CD14-positive monocyte (primary cell): ENCODE measurements at regions not wholly inside any gene's neighbourhood (a gene's known extent, or its start where the extent isn't known, plus 50 kb on each side); places are given as distances from the start of the nearest gene placed in this dataset.
"Not testable (repeated sequence)": the region's sequence is repeated elsewhere in the genome, so short reads cannot be mapped to it uniquely, and the experiment has no call there.

Source experiments
- DNase-seq, 3 donors: peaks; one replicate each; pipeline ENCODE4 v3.0.0-alpha.2; 2011 to 2022
- H2AFZ ChIP-seq: 2 replicates; pipeline ENCODE4 v1.6.0; 2012; ENCODE audit warnings: mild to moderate bottlenecking, low read depth, low read length, inconsistent platforms; ENCODE audit not compliant: insufficient read depth, poor library complexity, severe bottlenecking
- H3K27ac ChIP-seq, 2 donors: 1 replicate in 1 of 2; 2 replicates in 1 of 2; pipeline ENCODE4 v1.5.1; 2012 to 2013; ENCODE audit warnings: low read length in 2 of 2, control low read depth in 1 of 2, inconsistent platforms in 1 of 2, low read depth in 1 of 2, mild to moderate bottlenecking in 1 of 2
- H3K27me3 ChIP-seq, 2 donors: one replicate each; pipeline versions ENCODE4 v1.6.0 to v1.6.1; 2011 to 2013; ENCODE audit warnings: low read length in 2 of 2; ENCODE audit not compliant: control insufficient read depth in 2 of 2, insufficient read depth in 2 of 2
- H3K36me3 ChIP-seq, 2 donors: replicated peaks in 1 of 2; 1 replicate in 1 of 2; 2 replicates in 1 of 2; pipeline versions ENCODE4 v1.5.1 to v1.6.1; 2012 to 2013; ENCODE audit warnings: low read length in 2 of 2, control low read depth in 1 of 2, inconsistent platforms in 1 of 2, mild to moderate bottlenecking in 1 of 2; ENCODE audit not compliant: insufficient read depth in 2 of 2, control insufficient read depth in 1 of 2
- H3K4me1 ChIP-seq, 2 donors: 1 replicate in 1 of 2; 2 replicates in 1 of 2; pipeline versions ENCODE4 v1.5.1 to v1.6.1; 2012 to 2013; ENCODE audit warnings: low read length in 2 of 2, control low read depth in 1 of 2, inconsistent platforms in 1 of 2, mild to moderate bottlenecking in 1 of 2, moderate library complexity in 1 of 2; ENCODE audit not compliant: insufficient read depth in 2 of 2, control insufficient read depth in 1 of 2
- H3K4me2 ChIP-seq: replicated peaks from 2 replicates; pipeline ENCODE3; 2012; ENCODE audit warnings: low read length, moderate library complexity, mild to moderate bottlenecking; ENCODE audit not compliant: poor library complexity, severe bottlenecking; ENCODE audit errors: extremely low read depth
- H3K4me3 ChIP-seq, 3 experiments: fragments of 200-600 bp in 1 of 3; sonication (generic) in 1 of 3; replicated peaks in 1 of 3; 1 replicate in 2 of 3; 2 replicates in 1 of 3; pipeline ENCODE4 v1.5.1; 2011 to 2013; ENCODE audit warnings: low read length in 3 of 3, mild to moderate bottlenecking in 3 of 3, control low read depth in 2 of 3, low read depth in 2 of 3, inconsistent platforms in 1 of 3, moderate library complexity in 1 of 3
- H3K79me2 ChIP-seq: 2 replicates; pipeline ENCODE4 v1.6.0; 2012; ENCODE audit warnings: mild to moderate bottlenecking, control low read depth, inconsistent platforms, low read length, moderate library complexity; ENCODE audit not compliant: insufficient read depth
- H3K9ac ChIP-seq: 2 replicates; pipeline ENCODE4 v1.6.0; 2017; ENCODE audit warnings: low read length, mild to moderate bottlenecking; ENCODE audit not compliant: insufficient read depth, poor library complexity, severe bottlenecking
- H3K9me3 ChIP-seq, 2 donors: replicated peaks in 1 of 2; 1 replicate in 1 of 2; 2 replicates in 1 of 2; pipeline versions ENCODE4 v1.5.1 to v1.6.1; 2012 to 2013; ENCODE audit warnings: low read length in 2 of 2, control low read depth in 1 of 2; ENCODE audit not compliant: control insufficient read depth in 1 of 2, insufficient read depth in 1 of 2
- H4K20me1 ChIP-seq: 2 replicates; pipeline ENCODE4 v1.6.0; 2012; ENCODE audit warnings: mild to moderate bottlenecking, low read length, control low read depth, moderate library complexity; ENCODE audit not compliant: insufficient read depth
- H3K27ac Mint-ChIP-seq, 7 donors: one replicate each; pipeline ENCODE4 v1.8.0; 2020; ENCODE audit warnings: mild to moderate bottlenecking in 7 of 7, mixed read lengths in 7 of 7, moderate library complexity in 6 of 7, inconsistent platforms in 2 of 7
- H3K27me3 Mint-ChIP-seq, 3 donors: one replicate each; pipeline ENCODE4 v1.8.0; 2021 to 2022; ENCODE audit warnings: low read depth in 3 of 3, mild to moderate bottlenecking in 3 of 3, mixed read lengths in 3 of 3, moderate library complexity in 3 of 3, inconsistent platforms in 1 of 3
- H3K36me3 Mint-ChIP-seq, 2 donors: one replicate each; pipeline ENCODE4 v1.8.0; 2020; ENCODE audit warnings: mixed read lengths in 2 of 2, inconsistent platforms in 1 of 2, mild to moderate bottlenecking in 1 of 2
- H3K4me1 Mint-ChIP-seq: one replicate; pipeline ENCODE4 v1.8.0; 2020; ENCODE audit warnings: mild to moderate bottlenecking, mixed read lengths
- H3K4me3 Mint-ChIP-seq, 2 donors: one replicate each; pipeline ENCODE4 v1.8.0; 2020; ENCODE audit warnings: mild to moderate bottlenecking in 2 of 2, mixed read lengths in 2 of 2, moderate library complexity in 1 of 2
- H3K9me3 Mint-ChIP-seq, 7 donors: one replicate each; pipeline ENCODE4 v1.8.0; 2020 to 2022; ENCODE audit warnings: mixed read lengths in 7 of 7, mild to moderate bottlenecking in 6 of 7, moderate library complexity in 6 of 7, inconsistent platforms in 2 of 7
- WGBS: methylation state at CpG from one replicate; pipeline ENCODE4 v1.1.5; 2013; ENCODE audit warnings: missing lambda C conversion rate; ENCODE audit not compliant: insufficient coverage; 5-methylcytosine and 5-hydroxymethylcytosine counted together
- intact Hi-C, 2 donors: fragments of 100-400 bp; cut with micrococcal nuclease; formaldehyde crosslinking; loops; one replicate each; pipeline versions ENCODE4 v1.15.0 to v1.15.1; 2023
- TF ChIP-seq, protein P1 (sequence below): fragments of 200-600 bp; IDR thresholded peaks from one replicate; pipeline ENCODE4 v1.8.0; 2022; ENCODE audit warnings: antibody characterized with exemption, mild to moderate bottlenecking

- H3K27me3 ChIP-seq, H3K4me3 ChIP-seq, DNase-seq, H3K4me1 Mint-ChIP-seq, H3K79me2 ChIP-seq, H3K27ac ChIP-seq, H3K9me3 ChIP-seq, H3K4me3 Mint-ChIP-seq, H4K20me1 ChIP-seq, H3K36me3 ChIP-seq, H3K4me1 ChIP-seq, H3K9me3 Mint-ChIP-seq, H3K27ac Mint-ChIP-seq, H3K36me3 Mint-ChIP-seq, H3K9ac ChIP-seq, H2AFZ ChIP-seq, H3K4me2 ChIP-seq, intact Hi-C loops: not testable (repeated sequence)
- H3K27me3 Mint-ChIP-seq, result peaks cover 4 to 13% (median 5%) of the 10 kb centered on the region in 3 donors
- 96% methylated on average over 6 of the region's 9 CpGs for WGBS
Measured at GRCh38 chr22:44635567-44635966, 66.4 kb upstream of the PRR5 start.

DNA sequence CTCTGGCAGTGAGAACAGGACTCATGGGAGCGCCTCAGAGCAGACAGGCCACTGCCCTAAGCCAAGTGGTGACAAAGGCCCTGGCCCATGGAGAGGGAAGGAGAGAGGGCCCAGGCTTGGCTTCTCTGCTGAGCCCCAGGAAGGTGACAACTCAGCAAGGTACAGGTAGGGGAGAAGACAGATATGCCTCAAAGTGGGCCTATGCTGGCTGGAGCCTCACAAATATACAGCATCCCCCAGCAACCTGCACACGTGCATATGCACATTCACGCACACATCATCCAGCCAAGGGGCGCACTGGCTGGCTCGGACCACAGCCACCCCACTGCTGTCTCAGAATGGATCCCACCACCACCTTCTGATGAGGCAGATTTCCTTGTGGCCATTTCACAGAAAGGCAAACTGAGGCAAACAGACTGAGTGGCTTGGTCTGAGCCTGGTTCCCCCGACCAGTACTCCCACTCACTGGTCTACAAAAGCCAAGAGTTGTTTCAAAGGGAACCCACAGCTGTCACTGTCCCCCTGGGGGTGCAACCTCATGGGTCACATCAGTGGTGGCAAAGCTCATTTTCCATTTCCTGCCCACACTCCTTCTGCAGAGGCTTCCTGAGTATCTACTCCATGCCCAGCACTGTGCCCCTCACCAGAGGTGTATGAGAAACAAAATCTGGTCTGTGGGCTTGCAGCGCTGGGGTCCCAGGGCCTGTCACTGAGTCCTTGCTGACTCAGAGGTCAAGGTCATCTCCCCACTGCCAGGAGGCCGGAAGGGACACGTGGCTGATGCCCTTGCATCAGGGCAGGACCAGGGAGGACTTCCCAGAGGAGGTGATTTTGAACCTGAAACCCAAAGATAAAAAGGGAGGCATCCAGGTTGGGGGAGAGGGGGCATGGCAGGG lies 67.3 kb upstream of the PRR5 start:
- no peak overlapping the region for H3K27ac ChIP-seq
- H4K20me1 ChIP-seq, result no peaks in the 10 kb centered on the region
- no peaks in the 10 kb centered on the region for H3K9me3 ChIP-seq
- TF ChIP-seq, protein P1, sequence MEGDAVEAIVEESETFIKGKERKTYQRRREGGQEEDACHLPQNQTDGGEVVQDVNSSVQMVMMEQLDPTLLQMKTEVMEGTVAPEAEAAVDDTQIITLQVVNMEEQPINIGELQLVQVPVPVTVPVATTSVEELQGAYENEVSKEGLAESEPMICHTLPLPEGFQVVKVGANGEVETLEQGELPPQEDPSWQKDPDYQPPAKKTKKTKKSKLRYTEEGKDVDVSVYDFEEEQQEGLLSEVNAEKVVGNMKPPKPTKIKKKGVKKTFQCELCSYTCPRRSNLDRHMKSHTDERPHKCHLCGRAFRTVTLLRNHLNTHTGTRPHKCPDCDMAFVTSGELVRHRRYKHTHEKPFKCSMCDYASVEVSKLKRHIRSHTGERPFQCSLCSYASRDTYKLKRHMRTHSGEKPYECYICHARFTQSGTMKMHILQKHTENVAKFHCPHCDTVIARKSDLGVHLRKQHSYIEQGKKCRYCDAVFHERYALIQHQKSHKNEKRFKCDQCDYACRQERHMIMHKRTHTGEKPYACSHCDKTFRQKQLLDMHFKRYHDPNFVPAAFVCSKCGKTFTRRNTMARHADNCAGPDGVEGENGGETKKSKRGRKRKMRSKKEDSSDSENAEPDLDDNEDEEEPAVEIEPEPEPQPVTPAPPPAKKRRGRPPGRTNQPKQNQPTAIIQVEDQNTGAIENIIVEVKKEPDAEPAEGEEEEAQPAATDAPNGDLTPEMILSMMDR, result no peak
- peak overlapping the region in 1 of 7 donors; percentile 80 for H3K27ac Mint-ChIP-seq
- no peaks in the 10 kb centered on the region for H3K36me3 ChIP-seq
- no peaks in the 10 kb centered on the region for H3K79me2 ChIP-seq
- intact Hi-C loops, result no loop called here
- no peak for DNase-seq
- no peaks in the 10 kb centered on the region for H3K27me3 ChIP-seq
- H3K4me1 Mint-ChIP-seq, result no peaks in the 10 kb centered on the region
- H3K4me3 ChIP-seq, result no peak overlapping the region
- H3K9ac ChIP-seq, result no peak overlapping the region
- peaks cover 4 to 18% (median 5%) of the 10 kb centered on the region in 3 donors for H3K27me3 Mint-ChIP-seq
- peaks cover 6 to 8% of the 10 kb centered on the region in 2 donors for H3K4me1 ChIP-seq
- no peak overlapping the region for H3K4me2 ChIP-seq
- no peak overlapping the region for H2AFZ ChIP-seq
- H3K9me3 Mint-ChIP-seq, result peaks cover 0 to 3% (median 0%) of the 10 kb centered on the region in 7 donors
- WGBS, result 81% methylated on average over 8 of the region's 9 CpGs
- no peak overlapping the region for H3K4me3 Mint-ChIP-seq
- no peaks in the 10 kb centered on the region for H3K36me3 Mint-ChIP-seq
